VCaP (cell line): ENCODE measurements at regions not wholly inside any gene's neighbourhood (a gene's known extent, or its start where the extent isn't known, plus 50 kb on each side); places are given as distances from the start of the nearest gene placed in this dataset.

Experiments used
- H3K27ac ChIP-seq: fragments of 450-650 bp; 2 replicates; pipeline ENCODE4 v1.5.1; 2017
- TF ChIP-seq, protein P1 (sequence below): fragments of 450-650 bp; conservative IDR thresholded peaks from 2 replicates; pipeline ENCODE4 v1.5.1; 2017; ENCODE audit warnings: mild to moderate bottlenecking, moderate library complexity

DNA sequence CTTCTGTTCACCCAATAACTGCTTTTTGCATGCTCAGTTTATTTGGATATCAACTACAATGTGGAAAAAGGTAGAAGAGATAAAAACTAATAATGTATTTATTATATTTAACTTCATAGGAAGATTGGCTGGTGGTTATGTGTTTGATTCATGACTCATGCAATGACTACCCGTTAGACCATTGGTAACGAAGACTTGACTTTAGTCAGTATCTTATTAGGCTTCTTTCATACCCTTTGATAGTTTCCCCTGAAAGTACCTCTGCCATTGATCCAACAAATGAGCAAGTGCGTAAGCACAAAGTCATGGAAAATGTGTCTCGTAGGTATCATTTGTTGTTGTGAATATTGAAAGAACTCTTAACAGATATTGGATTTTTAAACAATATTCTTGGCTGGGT, 394.7 kb downstream of the PPP3CA start:
- H3K27ac ChIP-seq, result no peak overlapping the region
- TF ChIP-seq, protein P1, sequence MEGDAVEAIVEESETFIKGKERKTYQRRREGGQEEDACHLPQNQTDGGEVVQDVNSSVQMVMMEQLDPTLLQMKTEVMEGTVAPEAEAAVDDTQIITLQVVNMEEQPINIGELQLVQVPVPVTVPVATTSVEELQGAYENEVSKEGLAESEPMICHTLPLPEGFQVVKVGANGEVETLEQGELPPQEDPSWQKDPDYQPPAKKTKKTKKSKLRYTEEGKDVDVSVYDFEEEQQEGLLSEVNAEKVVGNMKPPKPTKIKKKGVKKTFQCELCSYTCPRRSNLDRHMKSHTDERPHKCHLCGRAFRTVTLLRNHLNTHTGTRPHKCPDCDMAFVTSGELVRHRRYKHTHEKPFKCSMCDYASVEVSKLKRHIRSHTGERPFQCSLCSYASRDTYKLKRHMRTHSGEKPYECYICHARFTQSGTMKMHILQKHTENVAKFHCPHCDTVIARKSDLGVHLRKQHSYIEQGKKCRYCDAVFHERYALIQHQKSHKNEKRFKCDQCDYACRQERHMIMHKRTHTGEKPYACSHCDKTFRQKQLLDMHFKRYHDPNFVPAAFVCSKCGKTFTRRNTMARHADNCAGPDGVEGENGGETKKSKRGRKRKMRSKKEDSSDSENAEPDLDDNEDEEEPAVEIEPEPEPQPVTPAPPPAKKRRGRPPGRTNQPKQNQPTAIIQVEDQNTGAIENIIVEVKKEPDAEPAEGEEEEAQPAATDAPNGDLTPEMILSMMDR, result no peak

DNA sequence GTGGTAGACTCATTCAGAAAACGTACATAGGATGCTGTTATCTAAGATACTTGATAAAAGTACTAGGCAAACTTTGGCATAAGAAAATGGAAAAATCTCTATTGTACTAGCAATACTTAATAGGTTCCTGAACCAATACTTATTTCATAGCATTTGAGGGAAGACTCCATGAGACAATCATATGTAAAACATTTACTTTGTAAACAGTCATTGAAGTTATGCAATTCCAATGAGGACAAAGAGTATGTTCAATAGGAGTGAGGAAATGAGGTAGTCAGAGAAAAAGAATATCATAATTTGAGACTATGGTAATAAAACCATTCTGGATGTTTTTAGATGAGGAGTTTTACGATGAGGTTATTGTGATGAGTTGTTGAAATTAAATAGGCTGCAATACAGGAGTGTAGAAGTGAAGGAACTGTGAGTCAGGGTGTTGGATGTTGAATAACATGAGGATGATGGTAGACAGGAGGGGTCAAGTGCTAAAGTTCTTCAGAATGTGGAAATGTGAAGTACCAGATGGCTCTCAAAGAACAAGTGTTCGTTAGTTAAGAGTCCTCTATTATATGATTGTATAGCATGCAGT, 397.9 kb downstream of the PPP3CA start:
- TF ChIP-seq, protein P1, result no peak
- H3K27ac ChIP-seq, result no peak overlapping the region

DNA sequence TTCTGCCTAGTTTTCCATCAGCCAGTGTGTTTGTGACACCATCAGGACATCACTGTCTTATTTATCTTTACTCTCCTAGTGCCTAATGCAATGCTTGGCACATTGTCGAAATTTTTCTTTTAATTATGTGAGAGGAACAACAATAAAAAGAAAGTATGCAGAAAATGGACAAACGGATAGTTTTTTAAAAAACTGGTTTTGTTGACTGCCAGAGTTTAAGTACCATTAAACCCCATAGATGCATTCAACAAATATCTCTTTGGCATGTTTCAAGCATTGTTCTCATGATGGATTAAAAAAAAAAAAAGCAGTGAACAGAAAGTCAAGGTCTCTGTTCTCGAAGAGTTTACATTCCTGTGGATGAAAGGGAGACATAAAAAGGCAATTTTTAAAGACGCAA, 398.4 kb downstream of the PPP3CA start:
- no peak overlapping the region for H3K27ac ChIP-seq
- TF ChIP-seq, protein P1, result no peak

DNA sequence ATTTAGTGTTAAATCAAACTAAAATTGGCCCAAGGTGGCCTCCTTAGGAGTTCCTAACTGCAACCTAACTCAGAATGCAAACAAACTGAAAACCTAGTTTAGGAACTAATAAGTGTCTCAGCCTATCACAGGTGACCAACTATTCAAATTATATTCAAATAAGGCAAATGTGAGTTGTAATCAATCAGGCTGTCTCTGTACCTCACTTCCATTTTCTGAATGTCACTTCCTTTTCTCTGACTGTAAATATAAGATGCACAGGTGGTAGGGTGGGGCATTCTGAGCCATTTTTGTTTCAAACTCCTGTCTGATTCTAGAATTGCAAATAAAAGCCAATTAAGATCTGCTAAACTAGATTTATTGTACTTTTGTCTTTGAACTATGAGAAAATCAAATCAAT, 401.5 kb downstream of the PPP3CA start:
- TF ChIP-seq, protein P1, result no peak
- H3K27ac ChIP-seq, result no peak overlapping the region

DNA sequence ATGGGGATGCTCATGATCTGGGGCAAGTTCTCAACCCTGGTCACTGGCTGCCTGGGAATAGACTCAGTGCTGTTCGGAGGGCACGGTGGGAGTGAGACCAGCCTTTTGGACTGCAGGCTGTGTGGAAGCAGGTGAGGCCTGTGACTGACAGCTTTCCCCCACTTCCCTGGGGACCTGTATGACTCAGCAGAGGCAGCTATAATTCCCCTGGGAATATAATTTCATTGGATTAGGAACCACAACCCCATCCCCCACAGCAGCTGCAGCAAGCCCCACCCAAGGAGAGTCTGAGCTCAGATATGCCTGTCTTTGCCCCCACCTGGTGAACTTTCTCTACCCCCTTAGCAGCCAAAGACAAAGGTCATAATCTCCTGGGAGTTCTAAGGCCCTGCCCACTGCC, 408.6 kb downstream of the PPP3CA start:
- TF ChIP-seq, protein P1, result no peak
- H3K27ac ChIP-seq, result no peak overlapping the region

DNA sequence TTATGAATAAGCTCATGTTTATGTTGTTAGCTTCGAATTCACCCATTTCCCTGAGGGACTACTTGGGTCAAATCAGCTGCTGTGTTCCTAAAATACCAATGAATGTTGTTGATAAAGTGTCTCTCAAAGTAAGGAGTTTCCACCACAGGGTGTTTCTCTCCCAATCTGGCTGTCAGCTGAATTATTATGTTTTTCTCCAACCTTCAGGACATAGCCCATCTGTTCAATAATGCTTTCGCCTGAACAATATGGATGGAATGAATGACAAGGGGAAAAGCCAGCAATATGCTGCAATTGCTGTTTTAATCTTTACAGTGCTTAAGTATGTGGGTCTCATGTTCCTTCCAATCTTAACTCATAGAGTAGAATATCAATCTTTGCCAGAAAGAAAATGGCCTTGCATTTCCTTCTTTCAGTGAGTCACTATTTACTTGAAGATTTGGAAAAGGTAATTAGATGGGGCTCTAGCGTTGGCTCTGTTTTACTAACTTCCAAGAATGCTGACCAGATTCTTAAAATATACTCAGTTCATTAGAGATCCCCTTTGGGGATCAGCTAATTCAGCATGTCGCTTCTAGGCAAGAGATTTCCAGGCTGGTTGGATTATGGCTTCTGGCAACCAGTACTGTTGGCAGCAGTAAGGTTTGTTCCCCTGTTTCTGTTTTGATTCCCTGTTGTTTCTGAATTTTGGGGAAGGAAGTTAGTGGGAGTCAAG, 410.5 kb downstream of the PPP3CA start:
- H3K27ac ChIP-seq, result no peak overlapping the region
- TF ChIP-seq, protein P1, result no peak

DNA sequence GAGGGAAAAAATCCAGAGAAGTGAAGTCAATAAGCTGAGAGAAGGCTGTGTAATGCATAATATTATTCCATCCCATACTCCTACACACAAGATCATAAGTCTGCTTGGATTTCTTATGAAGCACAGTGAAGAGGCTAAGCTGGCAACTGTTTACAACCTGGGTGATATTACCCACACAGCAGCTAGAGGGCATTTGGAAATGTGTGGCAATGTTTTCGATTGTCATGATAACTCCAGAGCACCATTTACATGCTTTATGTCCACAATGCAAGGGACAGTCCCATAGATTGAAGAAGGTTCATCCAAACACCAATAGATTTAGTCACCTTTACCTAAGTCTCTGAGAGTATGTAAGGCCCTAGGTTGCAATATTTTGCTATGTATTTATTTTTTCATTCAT, 412.2 kb downstream of the PPP3CA start:
- H3K27ac ChIP-seq, result no peak overlapping the region
- TF ChIP-seq, protein P1, result peak; percentile 64
